GM10266 (cell line): ENCODE measurements at regions not wholly inside any gene's neighbourhood (a gene's known extent, or its start where the extent isn't known, plus 50 kb on each side); places are given as distances from the start of the nearest gene placed in this dataset.

Experiments used
- DNase-seq: peaks from one replicate; pipeline ENCODE4 v3.0.0; 2012; ENCODE audit errors: extremely low spot score
- CTCF ChIP-seq: IDR thresholded peaks from 2 replicates; pipeline ENCODE4 v1.5.1; 2012; ENCODE audit warnings: mild to moderate bottlenecking, low read depth; ENCODE audit not compliant: control insufficient read depth, insufficient read depth; ENCODE audit errors: missing control alignments

- TF ChIP-seq CTCF: no peak
- DNase-seq: no peak
Measured at GRCh38 chr6:132045877-132046276, 94.7 kb upstream of the CCN2 start.

GRCh38 chr6:132043148-132043547 lies 92.0 kb upstream of the CCN2 start:
- no peak for TF ChIP-seq CTCF

GRCh38 chr6:132041706-132042105 lies 90.5 kb upstream of the CCN2 start:
- TF ChIP-seq CTCF: no peak
- no peak for DNase-seq

More at GRCh38 chr6:132043148-132043547, 92.0 kb upstream of the CCN2 start:
- no peak for DNase-seq

- no peak for TF ChIP-seq CTCF
- DNase-seq: no peak
Measured at GRCh38 chr6:132028029-132028428, 76.9 kb upstream of the CCN2 start.

GRCh38 chr6:132025468-132025867 lies 74.3 kb upstream of the CCN2 start:
- no peak for DNase-seq
- no peak for TF ChIP-seq CTCF

GRCh38 chr6:132023490-132023889 lies 72.3 kb upstream of the CCN2 start:
- no peak for DNase-seq

More at GRCh38 chr6:132023490-132023889, 72.3 kb upstream of the CCN2 start:
- TF ChIP-seq CTCF: no peak
